Esophagus squamous epithelium (tissue), 5 donors: ENCODE measurements at regions not wholly inside any gene's neighbourhood (a gene's known extent, or its start where the extent isn't known, plus 50 kb on each side); places are given as distances from the start of the nearest gene placed in this dataset.

Experiments
- DNase-seq: peaks from one replicate; lab custom pipeline; 2025; lab: John Stamatoyannopoulos, UW
- H3K27ac ChIP-seq, 4 donors: fragments of 200-600 bp; sonication (generic); one replicate each; pipeline ENCODE4 v1.5.1; 2016 to 2019; ENCODE audit warnings: mild to moderate bottlenecking in 1 of 4
- H3K27me3 ChIP-seq, 4 donors: fragments of 200-600 bp; sonication (generic); 1 replicate in 3 of 4; 2 replicates in 1 of 4; pipeline versions ENCODE4 v1.5.1 to v1.6.0; 2017 to 2021; ENCODE audit warnings: antibody characterized with exemption in 1 of 4
- H3K36me3 ChIP-seq, 3 donors: fragments of 200-600 bp; sonication (generic); one replicate each; pipeline ENCODE4 v1.5.1; 2016 to 2019
- H3K4me1 ChIP-seq, 3 donors: fragments of 200-600 bp; sonication (generic); one replicate each; pipeline ENCODE4 v1.5.1; 2017 to 2019
- H3K4me3 ChIP-seq, 4 donors: fragments of 200-600 bp; sonication (generic); 1 replicate in 3 of 4; 2 replicates in 1 of 4; pipeline ENCODE4 v1.5.1; 2016 to 2019; ENCODE audit warnings: mild to moderate bottlenecking in 2 of 4, moderate library complexity in 1 of 4
- H3K9me3 ChIP-seq, 3 donors: fragments of 200-600 bp; sonication (generic); one replicate each; pipeline ENCODE4 v1.5.1; 2016 to 2019
- CTCF ChIP-seq, 6 experiments: fragments of 450-650 bp in 4 of 6; fragments of 200-600 bp in 2 of 6; sonication (generic) in 2 of 6; IDR thresholded peaks; one replicate each; pipeline ENCODE4 v1.5.1; 2016 to 2019; ENCODE audit warnings: antibody characterized with exemption in 6 of 6, mild to moderate bottlenecking in 4 of 6, moderate library complexity in 4 of 6
- POLR2A ChIP-seq, 4 donors: fragments of 450-650 bp; IDR thresholded peaks; one replicate each; pipeline ENCODE4 v1.6.1; 2017; ENCODE audit warnings: antibody characterized with exemption in 4 of 4, mild to moderate bottlenecking in 4 of 4, moderate library complexity in 3 of 4
- WGBS, 2 donors: methylation state at CpG; one replicate each; pipeline ENCODE4 v1.1.5; 2018; 5-methylcytosine and 5-hydroxymethylcytosine counted together
- intact Hi-C: fragments of 100-400 bp; cut with DNase I; formaldehyde crosslinking; loops from one replicate; pipeline ENCODE4 v1.15.0; 2022
- donor health status: DM: yes; HTN: yes; CAD: no.

- H3K27ac ChIP-seq: peak overlapping the region in 2 of 4 donors; percentile 55 to 63
- 7 to 53% methylated on average over 1 of the region's 1 CpG for WGBS, 2 donors
- intact Hi-C loops: no loop called here
- H3K4me1 ChIP-seq: peaks cover 0 to 4% (median 0%) of the 10 kb centered on the region in 3 donors
- TF ChIP-seq POLR2A (IDR thresholded peaks at IDR 0.05) (no peak), CTCF (IDR thresholded peaks at IDR 0.05) (no peak)
- H3K36me3 ChIP-seq: no peaks in the 10 kb centered on the region
- H3K4me3 ChIP-seq: no peak overlapping the region
- H3K9me3 ChIP-seq: no peaks in the 10 kb centered on the region
- no peak for DNase-seq
- no peaks in the 10 kb centered on the region for H3K27me3 ChIP-seq
Measured at GRCh38 chrX:26411045-26411444, 195.1 kb downstream of the MAGEB5 start.

- DNase-seq: no peak
- H3K36me3 ChIP-seq: no peaks in the 10 kb centered on the region
- H3K27me3 ChIP-seq: no peaks in the 10 kb centered on the region
- no peak overlapping the region for H3K27ac ChIP-seq
- TF ChIP-seq POLR2A (IDR thresholded peaks at IDR 0.05): no peak
- TF ChIP-seq CTCF (IDR thresholded peaks at IDR 0.05): no peak
- 32 to 50% methylated on average over 5 of the region's 5 CpGs for WGBS, 2 donors
- H3K4me3 ChIP-seq: no peak overlapping the region
- intact Hi-C loops: no loop called here
- no peaks in the 10 kb centered on the region for H3K9me3 ChIP-seq
- H3K4me1 ChIP-seq: peaks cover 0 to 4% (median 0%) of the 10 kb centered on the region in 3 donors
Measured at GRCh38 chrX:26409636-26410035, 193.7 kb downstream of the MAGEB5 start.

- 67 to 69% methylated on average over 4 of the region's 4 CpGs for WGBS, 2 donors
- no peak overlapping the region for H3K4me3 ChIP-seq
- TF ChIP-seq POLR2A (IDR thresholded peaks at IDR 0.05): no peak
- TF ChIP-seq CTCF (IDR thresholded peaks at IDR 0.05): no peak
- no peaks in the 10 kb centered on the region for H3K4me1 ChIP-seq
- H3K36me3 ChIP-seq: no peaks in the 10 kb centered on the region
- intact Hi-C loops: no loop called here
- no peak overlapping the region for H3K27ac ChIP-seq
- H3K9me3 ChIP-seq: no peaks in the 10 kb centered on the region
- no peak for DNase-seq
- H3K27me3 ChIP-seq: no peaks in the 10 kb centered on the region
Measured at GRCh38 chrX:26387906-26388305, 171.9 kb downstream of the MAGEB5 start.

- no peak for DNase-seq
- H3K27me3 ChIP-seq: no peaks in the 10 kb centered on the region
- H3K4me1 ChIP-seq: no peaks in the 10 kb centered on the region
- no peaks in the 10 kb centered on the region for H3K36me3 ChIP-seq
- TF ChIP-seq POLR2A (IDR thresholded peaks at IDR 0.05) (no peak), CTCF (IDR thresholded peaks at IDR 0.05) (no peak)
- WGBS, 2 donors: 46 to 51% methylated on average over 4 to 5 of the region's 5 CpGs
- intact Hi-C loops: no loop called here
- no peak overlapping the region for H3K27ac ChIP-seq
- H3K4me3 ChIP-seq: no peak overlapping the region
- H3K9me3 ChIP-seq: no peaks in the 10 kb centered on the region
Measured at GRCh38 chrX:26376037-26376708, 160.2 kb downstream of the MAGEB5 start.

- 31 to 56% methylated on average over 3 of the region's 3 CpGs for WGBS, 2 donors
- no peaks in the 10 kb centered on the region for H3K4me1 ChIP-seq
- H3K9me3 ChIP-seq: no peaks in the 10 kb centered on the region
- H3K27me3 ChIP-seq: no peaks in the 10 kb centered on the region
- H3K4me3 ChIP-seq: no peak overlapping the region
- no peak for DNase-seq
- TF ChIP-seq CTCF (IDR thresholded peaks at IDR 0.05) (no peak), POLR2A (IDR thresholded peaks at IDR 0.05) (no peak)
- intact Hi-C loops: no loop called here
- H3K27ac ChIP-seq: no peak overlapping the region
- no peaks in the 10 kb centered on the region for H3K36me3 ChIP-seq
Measured at GRCh38 chrX:26375346-26375745, 159.4 kb downstream of the MAGEB5 start.
